ENCODE measurements at regions not wholly inside any gene's neighbourhood (a gene's known extent, or its start where the extent isn't known, plus 50 kb on each side); places are given as distances from the start of the nearest gene placed in this dataset.
"Not testable (repeated sequence)": the region's sequence is repeated elsewhere in the genome, so short reads cannot be mapped to it uniquely, and the experiment has no call there.

GRCh38 chr10:62608189-62608875 is 196.2 kb upstream of the ADO start:
- H3K9ac ChIP-seq (ENCODE audit: low read depth, low read length), result peak overlapping the region; percentile 39
- not testable (repeated sequence) for H3K36me3 ChIP-seq (ENCODE audit: insufficient read depth, low read length); H3K4me1 ChIP-seq (ENCODE audit: insufficient read depth, low read length); H3K9me3 ChIP-seq (ENCODE audit: control insufficient read depth, insufficient read depth, low read length)

DNA sequence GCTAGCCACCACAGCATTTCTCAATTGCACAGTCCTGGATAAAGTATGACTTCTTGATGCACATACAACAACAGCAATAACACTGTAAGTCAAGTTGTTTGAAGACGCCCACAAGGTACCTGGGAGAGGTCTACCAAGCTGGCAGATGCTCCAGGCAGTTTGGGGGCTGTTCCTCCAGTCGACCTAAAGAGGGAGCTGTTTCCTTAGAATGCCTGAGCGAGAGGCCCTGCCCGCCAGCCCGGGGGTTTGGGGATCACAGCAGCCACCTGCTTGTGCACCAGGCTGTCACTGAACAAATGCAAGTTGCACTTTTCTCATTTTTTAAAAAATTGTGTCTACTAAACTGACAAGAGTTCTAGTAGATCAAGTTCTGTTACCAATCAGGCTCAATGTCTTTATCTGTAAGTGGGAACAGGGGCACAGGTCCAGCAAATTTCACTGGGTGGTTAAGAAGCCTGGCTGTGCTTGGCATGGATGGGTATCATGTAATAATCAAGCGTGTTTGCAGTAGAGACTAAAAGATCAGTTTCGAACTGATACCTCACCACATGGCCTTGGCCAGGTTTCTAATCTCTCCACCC is 193.8 kb upstream of the ADO start:
- H3K4me1 ChIP-seq (ENCODE audit: insufficient read depth, low read length), result no peaks in the 10 kb centered on the region
- no peaks in the 10 kb centered on the region for H3K9me3 ChIP-seq (ENCODE audit: control insufficient read depth, insufficient read depth, low read length)
- no peak overlapping the region for H3K9ac ChIP-seq (ENCODE audit: low read depth, low read length)
- H3K36me3 ChIP-seq (ENCODE audit: insufficient read depth, low read length), result no peaks in the 10 kb centered on the region

DNA sequence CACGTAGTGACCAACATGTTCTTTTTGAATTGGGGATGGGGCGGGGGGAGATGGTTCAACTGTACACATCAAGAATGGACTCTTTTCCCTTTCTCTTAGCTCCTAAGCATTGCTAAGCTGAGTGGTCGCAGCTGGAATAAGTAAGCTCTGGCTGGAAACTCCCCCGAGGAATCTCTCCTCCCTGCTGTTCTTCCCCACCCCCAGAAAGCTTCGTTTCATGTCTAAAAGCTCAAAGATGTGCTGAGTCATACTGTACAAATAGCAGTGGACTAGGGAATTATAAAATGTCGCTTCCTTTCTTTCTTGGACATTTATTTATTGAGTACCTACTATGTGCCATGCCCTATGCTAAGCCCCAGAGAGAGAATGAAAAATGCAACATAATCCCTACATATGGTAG is 191.1 kb upstream of the ADO start:
- Histone ChIP-seq H3K36me3 (ENCODE audit: insufficient read depth, low read length) (no peaks in the 10 kb centered on the region), H3K4me1 (ENCODE audit: insufficient read depth, low read length) (no peaks in the 10 kb centered on the region), H3K9ac (ENCODE audit: low read depth, low read length) (no peak overlapping the region), H3K9me3 (ENCODE audit: control insufficient read depth, insufficient read depth, low read length) (no peaks in the 10 kb centered on the region)

GRCh38 chr10:62613859-62614258 is 190.7 kb upstream of the ADO start:
- Histone ChIP-seq H3K4me1 (ENCODE audit: insufficient read depth, low read length) (no peaks in the 10 kb centered on the region), H3K9me3 (ENCODE audit: control insufficient read depth, insufficient read depth, low read length) (no peaks in the 10 kb centered on the region), H3K9ac (ENCODE audit: low read depth, low read length) (no peak overlapping the region), H3K36me3 (ENCODE audit: insufficient read depth, low read length) (no peaks in the 10 kb centered on the region)

GRCh38 chr10:62614389-62615157 is 189.9 kb upstream of the ADO start:
- Histone ChIP-seq H3K36me3 (ENCODE audit: insufficient read depth, low read length) (no peaks in the 10 kb centered on the region), H3K4me1 (ENCODE audit: insufficient read depth, low read length) (no peaks in the 10 kb centered on the region), H3K9ac (ENCODE audit: low read depth, low read length) (no peak overlapping the region), H3K9me3 (ENCODE audit: control insufficient read depth, insufficient read depth, low read length) (no peaks in the 10 kb centered on the region)

DNA sequence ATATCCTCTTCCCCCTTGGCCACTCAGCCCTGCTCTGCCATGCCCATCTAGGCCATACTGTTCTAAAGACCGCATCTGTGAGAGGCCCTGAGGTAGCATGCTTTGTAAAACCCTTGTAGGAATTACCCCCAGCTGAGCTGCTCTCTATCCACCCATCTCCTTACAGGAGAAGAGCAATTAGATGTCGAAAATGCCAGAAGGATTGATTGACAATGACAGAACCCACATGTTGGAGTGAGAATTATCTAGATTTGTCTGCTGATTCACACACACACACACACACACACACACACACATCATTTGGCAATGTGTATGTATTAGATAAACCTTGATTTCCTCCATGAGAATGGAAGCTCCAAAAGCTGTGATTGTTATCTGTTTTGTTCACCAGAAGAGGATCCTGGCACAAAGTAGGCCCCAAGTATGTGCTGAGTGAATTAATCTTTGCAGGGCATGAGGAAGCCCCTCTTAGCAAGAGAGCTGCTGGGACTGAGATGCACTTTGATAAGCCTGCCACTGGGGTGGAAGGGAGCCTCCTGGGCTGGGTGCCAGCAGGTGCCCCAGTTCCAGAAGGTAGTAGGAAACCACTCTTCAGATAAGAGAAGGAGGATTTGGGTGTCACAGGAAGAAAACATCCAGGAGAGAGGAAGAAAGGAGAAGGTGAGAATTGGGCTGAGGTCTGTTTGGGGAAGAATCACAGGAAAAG is 187.5 kb upstream of the ADO start:
- no peak overlapping the region for H3K9ac ChIP-seq (ENCODE audit: low read depth, low read length)
- no peaks in the 10 kb centered on the region for H3K9me3 ChIP-seq (ENCODE audit: control insufficient read depth, insufficient read depth, low read length)
- H3K4me1 ChIP-seq (ENCODE audit: insufficient read depth, low read length), result no peaks in the 10 kb centered on the region
- no peaks in the 10 kb centered on the region for H3K36me3 ChIP-seq (ENCODE audit: insufficient read depth, low read length)

DNA sequence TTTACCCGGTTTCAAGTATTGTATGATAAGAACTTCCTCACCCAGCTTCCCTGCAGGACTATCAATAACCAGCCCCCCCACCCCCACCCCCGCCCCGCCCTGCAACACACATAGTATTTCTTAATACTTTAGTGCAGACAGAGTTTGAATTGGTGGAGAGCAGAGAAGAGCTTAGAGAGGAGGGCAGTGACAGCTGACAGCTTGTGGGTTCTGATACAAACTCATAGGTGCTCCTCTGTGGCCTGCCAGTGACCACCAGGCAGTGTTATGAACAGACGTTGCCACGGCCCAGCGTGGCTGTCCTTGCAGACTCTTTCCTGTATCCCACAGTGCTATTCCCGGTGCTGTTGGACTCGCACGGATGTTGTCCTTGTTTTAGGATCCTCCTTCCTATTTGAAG is 186.9 kb upstream of the ADO start:
- Histone ChIP-seq H3K9ac (ENCODE audit: low read depth, low read length) (no peak overlapping the region), H3K36me3 (ENCODE audit: insufficient read depth, low read length) (no peaks in the 10 kb centered on the region), H3K9me3 (ENCODE audit: control insufficient read depth, insufficient read depth, low read length) (no peaks in the 10 kb centered on the region), H3K4me1 (ENCODE audit: insufficient read depth, low read length) (no peaks in the 10 kb centered on the region)

GRCh38 chr10:62618054-62618453 is 186.5 kb upstream of the ADO start:
- Histone ChIP-seq H3K9me3 (ENCODE audit: control insufficient read depth, insufficient read depth, low read length) (no peaks in the 10 kb centered on the region), H3K9ac (ENCODE audit: low read depth, low read length) (no peak overlapping the region), H3K36me3 (ENCODE audit: insufficient read depth, low read length) (no peaks in the 10 kb centered on the region), H3K4me1 (ENCODE audit: insufficient read depth, low read length) (no peaks in the 10 kb centered on the region)

DNA sequence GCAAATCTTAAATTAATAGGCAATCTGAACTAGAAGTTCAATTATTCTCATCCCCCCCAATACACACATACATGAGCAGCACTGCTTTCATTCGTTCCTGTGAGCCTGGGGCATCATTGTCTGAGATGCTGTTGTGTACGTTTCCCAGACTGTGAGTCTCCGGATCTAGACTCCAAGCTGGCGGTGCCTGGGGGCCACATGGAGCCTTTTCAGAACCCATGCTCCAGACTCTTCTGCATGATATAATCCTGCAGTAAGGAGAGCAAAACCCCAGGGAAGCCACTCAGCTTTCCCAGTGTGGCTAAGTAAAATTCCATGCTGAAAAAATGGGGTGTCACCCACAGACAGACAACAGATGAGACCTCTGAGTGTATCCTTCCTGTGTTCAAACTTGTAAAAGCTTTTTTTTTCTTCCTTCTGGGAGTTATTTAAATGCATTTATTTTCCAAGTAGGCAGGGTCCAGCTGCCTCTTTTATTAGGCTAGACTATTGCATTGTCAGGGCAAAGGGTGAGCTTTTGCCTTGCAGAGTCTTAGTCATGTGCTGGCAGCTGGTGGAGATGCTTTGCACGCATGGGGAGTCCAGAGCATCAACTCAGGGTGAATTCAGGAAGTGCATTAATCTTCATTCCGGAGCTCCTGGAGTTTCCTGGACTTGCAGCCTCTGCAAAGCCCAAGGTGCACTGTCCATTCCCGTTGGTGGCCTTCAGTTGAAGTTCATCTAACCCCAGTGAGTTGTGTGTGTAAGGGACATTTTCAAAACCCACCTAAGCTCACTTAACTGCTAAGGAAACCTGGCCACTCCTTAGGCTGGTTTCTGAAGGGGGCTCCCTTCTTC is 185.7 kb upstream of the ADO start:
- Histone ChIP-seq H3K36me3 (ENCODE audit: insufficient read depth, low read length) (no peaks in the 10 kb centered on the region), H3K9me3 (ENCODE audit: control insufficient read depth, insufficient read depth, low read length) (no peaks in the 10 kb centered on the region), H3K9ac (ENCODE audit: low read depth, low read length) (no peak overlapping the region), H3K4me1 (ENCODE audit: insufficient read depth, low read length) (no peaks in the 10 kb centered on the region)

DNA sequence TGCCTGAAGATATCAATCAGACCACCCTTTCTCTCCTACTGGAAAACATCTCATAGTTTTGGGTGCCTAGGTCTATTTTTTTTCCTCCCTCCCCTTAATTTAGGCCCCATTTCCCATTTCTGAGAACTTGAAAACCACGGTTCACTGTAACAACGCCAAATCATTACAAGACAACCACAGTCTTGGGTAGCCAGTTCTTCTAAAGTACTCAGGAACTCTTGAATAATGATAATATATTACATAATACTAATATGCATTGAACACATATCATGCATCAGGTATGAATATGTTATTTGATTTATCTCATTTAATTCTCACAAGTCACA is 185.1 kb upstream of the ADO start:
- H3K36me3 ChIP-seq (ENCODE audit: insufficient read depth, low read length), result no peaks in the 10 kb centered on the region
- H3K9ac ChIP-seq (ENCODE audit: low read depth, low read length), result no peak overlapping the region
- no peaks in the 10 kb centered on the region for H3K4me1 ChIP-seq (ENCODE audit: insufficient read depth, low read length)
- H3K9me3 ChIP-seq (ENCODE audit: control insufficient read depth, insufficient read depth, low read length), result no peaks in the 10 kb centered on the region

- Histone ChIP-seq H3K9me3 (ENCODE audit: control insufficient read depth, insufficient read depth, low read length) (no peaks in the 10 kb centered on the region), H3K9ac (ENCODE audit: low read depth, low read length) (no peak overlapping the region), H3K4me1 (ENCODE audit: insufficient read depth, low read length) (0 out of 2 replicates have a peak, but pooled peaks cover 2% of the 10 kb centered on the region), H3K36me3 (ENCODE audit: insufficient read depth, low read length) (no peaks in the 10 kb centered on the region)
These were observed 184.0 kb upstream of the ADO start for GRCh38 chr10:62620491-62620890.

DNA sequence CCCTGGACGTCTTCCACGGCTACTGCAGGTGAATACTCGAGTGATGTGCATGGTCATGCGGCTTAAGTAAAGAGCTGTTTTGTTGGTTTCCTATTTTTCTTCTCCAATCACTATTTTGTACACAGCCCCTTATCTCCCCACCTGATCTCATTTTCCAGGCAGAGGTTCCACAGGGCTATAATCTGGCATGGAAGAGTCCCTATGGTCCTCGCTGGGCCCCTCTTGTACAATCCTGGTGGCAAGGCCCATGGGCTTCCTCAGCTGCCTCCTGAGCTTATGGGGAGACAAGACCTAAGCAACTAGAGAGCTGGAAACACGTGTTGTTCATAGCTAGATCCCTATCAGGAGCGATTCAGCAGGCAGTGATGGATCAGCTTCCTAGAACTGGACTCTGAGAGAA is 181.3 kb upstream of the ADO start:
- no peaks in the 10 kb centered on the region for H3K36me3 ChIP-seq (ENCODE audit: insufficient read depth, low read length)
- peaks cover 22% of the 10 kb centered on the region for H3K4me1 ChIP-seq (ENCODE audit: insufficient read depth, low read length)
- H3K9me3 ChIP-seq (ENCODE audit: control insufficient read depth, insufficient read depth, low read length), result no peaks in the 10 kb centered on the region
- no peak overlapping the region for H3K9ac ChIP-seq (ENCODE audit: low read depth, low read length)

DNA sequence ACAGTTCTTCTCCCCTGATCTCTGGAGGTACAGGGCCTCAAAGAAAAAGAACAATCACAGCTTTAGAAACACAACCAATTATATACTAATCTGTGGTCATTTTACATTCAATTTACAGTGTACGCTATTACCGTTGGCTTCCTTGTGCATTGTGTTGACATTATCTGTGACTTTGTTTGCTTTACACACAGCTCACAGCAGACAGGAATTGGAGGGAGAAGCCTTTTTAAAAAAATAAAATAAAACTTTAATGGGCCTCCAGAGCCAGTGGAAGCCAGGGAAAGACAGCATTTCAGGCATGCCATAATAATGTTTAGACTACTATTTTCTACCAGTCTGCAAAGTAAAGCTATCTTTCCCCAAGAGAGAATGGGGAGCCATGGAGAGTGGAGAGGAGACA is 179.0 kb upstream of the ADO start:
- peaks cover 22% of the 10 kb centered on the region for H3K4me1 ChIP-seq (ENCODE audit: insufficient read depth, low read length)
- H3K36me3 ChIP-seq (ENCODE audit: insufficient read depth, low read length), result no peaks in the 10 kb centered on the region
- H3K9me3 ChIP-seq (ENCODE audit: control insufficient read depth, insufficient read depth, low read length), result no peaks in the 10 kb centered on the region
- H3K9ac ChIP-seq (ENCODE audit: low read depth, low read length), result no peak overlapping the region

DNA sequence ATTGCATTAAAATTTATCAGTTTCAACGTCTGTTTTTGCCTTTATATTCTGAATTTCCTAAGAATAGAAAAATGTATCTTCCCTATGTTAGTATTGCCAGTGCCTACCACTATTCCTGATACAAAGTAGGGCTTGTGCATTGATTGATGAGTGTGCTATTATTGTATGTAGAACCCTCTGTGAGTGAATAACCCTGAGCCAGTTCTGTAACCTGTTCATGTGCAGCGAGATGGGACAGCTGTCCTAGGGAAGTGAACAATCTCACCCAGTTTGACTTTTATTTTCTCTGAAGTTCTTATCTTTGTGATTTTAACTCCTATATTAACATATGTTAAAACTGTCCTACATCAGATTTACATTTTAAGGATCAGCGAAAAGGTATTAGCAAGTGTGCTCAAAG is 178.4 kb upstream of the ADO start:
- Histone ChIP-seq H3K4me1 (ENCODE audit: insufficient read depth, low read length) (peaks cover 22% of the 10 kb centered on the region), H3K36me3 (ENCODE audit: insufficient read depth, low read length) (no peaks in the 10 kb centered on the region), H3K9ac (ENCODE audit: low read depth, low read length) (no peak overlapping the region)

More for the DNA sequence above, 178.4 kb upstream of the ADO start:
- H3K9me3 ChIP-seq (ENCODE audit: control insufficient read depth, insufficient read depth, low read length), result no peaks in the 10 kb centered on the region

All from ES-I3 (cell line).